Esophagus muscularis mucosa (tissue), 4 donors: ENCODE measurements at regions not wholly inside any gene's neighbourhood (a gene's known extent, or its start where the extent isn't known, plus 50 kb on each side); places are given as distances from the start of the nearest gene placed in this dataset.

Experiments
- DNase-seq: peaks from one replicate; pipeline ENCODE4 v3.0.0-alpha.2; 2017; ENCODE audit errors: extremely low spot score
- H3K27ac ChIP-seq, 4 donors: fragments of 200-600 bp; sonication (generic); replicated peaks in 1 of 4; 1 replicate in 3 of 4; 2 replicates in 1 of 4; pipeline ENCODE4 v1.5.1; 2016 to 2019; ENCODE audit warnings: mild to moderate bottlenecking in 1 of 4
- H3K27me3 ChIP-seq, 4 donors: fragments of 200-600 bp; sonication (generic); one replicate each; pipeline versions ENCODE4 v1.5.1 to v1.6.0; 2016 to 2019
- H3K36me3 ChIP-seq, 4 donors: fragments of 200-600 bp; sonication (generic); one replicate each; pipeline ENCODE4 v1.5.1; 2016 to 2019
- H3K4me1 ChIP-seq, 4 donors: fragments of 200-600 bp; sonication (generic); one replicate each; pipeline ENCODE4 v1.5.1; 2016 to 2019
- H3K4me3 ChIP-seq, 4 donors: fragments of 200-600 bp; sonication (generic); 1 replicate in 2 of 4; 2 replicates in 2 of 4; pipeline ENCODE4 v1.5.1; 2016 to 2019; ENCODE audit warnings: mild to moderate bottlenecking in 4 of 4, moderate library complexity in 1 of 4
- H3K9me3 ChIP-seq, 4 donors: fragments of 200-600 bp; sonication (generic); 1 replicate in 3 of 4; 2 replicates in 1 of 4; pipeline ENCODE4 v1.5.1; 2016 to 2019
- EP300 ChIP-seq: sonication (generic); formaldehyde crosslinking; IDR thresholded peaks from one replicate; pipeline ENCODE4 v1.6.1; 2017; ENCODE audit warnings: antibody characterized with exemption
- POLR2A ChIP-seq: fragments of 450-650 bp; IDR thresholded peaks from one replicate; pipeline ENCODE4 v1.6.1; 2017; ENCODE audit warnings: antibody characterized with exemption, moderate library complexity, mild to moderate bottlenecking, low read depth
- POLR2AphosphoS5 ChIP-seq, 2 donors: sonication (generic); formaldehyde crosslinking; IDR thresholded peaks; one replicate each; pipeline ENCODE4 v1.6.1; 2017; ENCODE audit warnings: antibody characterized with exemption in 2 of 2
- WGBS: methylation state at CpG from one replicate; pipeline ENCODE4 v1.1.5; 2018; 5-methylcytosine and 5-hydroxymethylcytosine counted together
- intact Hi-C: fragments of 100-400 bp; cut with DNase I; formaldehyde crosslinking; loops from one replicate; pipeline ENCODE4 v1.15.1; 2023
- TF ChIP-seq, protein P1 (sequence below), 3 experiments: fragments of 200-600 bp in 2 of 3; fragments of 450-650 bp in 1 of 3; sonication (generic) in 2 of 3; IDR thresholded peaks; one replicate each; pipeline ENCODE4 v1.5.1; 2017 to 2019; ENCODE audit warnings: antibody characterized with exemption in 3 of 3, mild to moderate bottlenecking in 2 of 3, moderate library complexity in 1 of 3

DNA sequence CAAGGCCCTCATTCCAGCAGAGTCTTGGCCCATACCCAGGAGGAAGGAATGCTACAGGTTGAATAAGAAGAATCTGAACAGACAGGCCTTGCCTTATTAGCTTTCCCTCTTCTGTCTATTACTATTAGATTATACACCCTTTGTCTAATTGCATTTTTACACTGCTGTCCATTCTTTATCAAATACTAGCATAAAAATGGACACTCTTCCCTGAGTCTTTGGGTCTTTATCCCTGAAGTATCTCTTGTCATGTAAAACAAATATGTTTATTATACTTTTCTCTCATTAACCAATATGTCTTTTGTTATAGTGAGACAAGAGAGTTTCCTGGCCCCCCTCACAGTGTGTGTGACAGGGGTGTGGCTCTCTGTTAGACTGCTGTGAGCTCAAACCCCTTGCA is 897.4 kb upstream of the SEL1L start:
- Histone ChIP-seq H3K36me3 (no peaks in the 10 kb centered on the region), H3K9me3 (peaks cover 0 to 9% (median 4%) of the 10 kb centered on the region in 4 donors), H3K4me1 (no peaks in the 10 kb centered on the region), H3K27ac (no peak overlapping the region), H3K4me3 (no peak overlapping the region), H3K27me3 (no peaks in the 10 kb centered on the region)
- TF ChIP-seq, protein P1, sequence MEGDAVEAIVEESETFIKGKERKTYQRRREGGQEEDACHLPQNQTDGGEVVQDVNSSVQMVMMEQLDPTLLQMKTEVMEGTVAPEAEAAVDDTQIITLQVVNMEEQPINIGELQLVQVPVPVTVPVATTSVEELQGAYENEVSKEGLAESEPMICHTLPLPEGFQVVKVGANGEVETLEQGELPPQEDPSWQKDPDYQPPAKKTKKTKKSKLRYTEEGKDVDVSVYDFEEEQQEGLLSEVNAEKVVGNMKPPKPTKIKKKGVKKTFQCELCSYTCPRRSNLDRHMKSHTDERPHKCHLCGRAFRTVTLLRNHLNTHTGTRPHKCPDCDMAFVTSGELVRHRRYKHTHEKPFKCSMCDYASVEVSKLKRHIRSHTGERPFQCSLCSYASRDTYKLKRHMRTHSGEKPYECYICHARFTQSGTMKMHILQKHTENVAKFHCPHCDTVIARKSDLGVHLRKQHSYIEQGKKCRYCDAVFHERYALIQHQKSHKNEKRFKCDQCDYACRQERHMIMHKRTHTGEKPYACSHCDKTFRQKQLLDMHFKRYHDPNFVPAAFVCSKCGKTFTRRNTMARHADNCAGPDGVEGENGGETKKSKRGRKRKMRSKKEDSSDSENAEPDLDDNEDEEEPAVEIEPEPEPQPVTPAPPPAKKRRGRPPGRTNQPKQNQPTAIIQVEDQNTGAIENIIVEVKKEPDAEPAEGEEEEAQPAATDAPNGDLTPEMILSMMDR (IDR thresholded peaks at IDR 0.05) = no peak
- no peak for TF ChIP-seq POLR2AphosphoS5 (IDR thresholded peaks at IDR 0.05)
- no peak for TF ChIP-seq POLR2A
- TF ChIP-seq EP300 = no peak
- DNase-seq = no peak
- intact Hi-C loops = no loop called here

DNA sequence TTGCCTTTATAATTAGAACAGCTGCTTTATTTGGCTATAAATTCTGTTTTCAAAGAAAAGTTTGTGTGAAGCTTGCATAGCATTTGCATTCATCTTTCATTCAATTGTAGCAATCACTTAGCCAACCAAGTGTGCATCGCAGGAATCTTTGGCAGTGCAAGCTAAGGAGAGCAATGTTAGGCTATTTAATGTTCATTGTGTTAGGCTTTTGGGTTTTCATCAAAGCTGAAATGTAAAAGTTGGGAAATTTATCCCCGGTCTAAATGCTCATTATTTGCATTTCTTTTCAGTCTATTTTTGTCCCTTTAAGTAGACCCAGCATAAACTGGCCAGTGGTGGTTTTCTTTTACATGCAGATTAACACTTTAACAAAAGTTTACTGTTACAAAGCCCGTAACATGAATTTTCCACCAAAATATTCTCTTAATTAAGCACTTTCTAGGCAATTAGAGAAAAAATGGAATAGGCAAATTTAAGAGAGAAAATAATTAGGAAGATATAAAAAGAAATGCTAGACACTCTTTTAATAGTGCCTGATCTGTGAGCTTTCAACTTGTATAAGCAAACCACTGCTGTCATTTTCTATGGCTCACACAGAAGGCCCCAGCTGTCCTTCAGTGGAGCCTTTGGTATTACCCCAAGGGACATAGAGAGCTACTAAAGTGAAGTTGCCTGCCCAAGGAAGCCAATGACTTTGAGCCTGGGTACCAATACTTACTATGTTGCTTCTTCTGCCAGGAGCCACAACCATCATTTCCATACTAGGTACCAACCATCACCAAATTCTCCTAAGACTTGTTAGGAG is 898.9 kb upstream of the SEL1L start:
- no peak for TF ChIP-seq POLR2A
- TF ChIP-seq, protein P1 (IDR thresholded peaks at IDR 0.05) = no peak
- TF ChIP-seq EP300 = no peak
- no peak for TF ChIP-seq POLR2AphosphoS5 (IDR thresholded peaks at IDR 0.05)
- intact Hi-C loops = no loop called here
- H3K9me3 ChIP-seq = peaks cover 0 to 9% (median 4%) of the 10 kb centered on the region in 4 donors
- 75% methylated on average over 3 of the region's 3 CpGs for WGBS
- H3K36me3 ChIP-seq = no peaks in the 10 kb centered on the region
- no peak for DNase-seq
- H3K27me3 ChIP-seq = no peaks in the 10 kb centered on the region
- no peak overlapping the region for H3K4me3 ChIP-seq
- H3K4me1 ChIP-seq = no peaks in the 10 kb centered on the region
- H3K27ac ChIP-seq = no peak overlapping the region

DNA sequence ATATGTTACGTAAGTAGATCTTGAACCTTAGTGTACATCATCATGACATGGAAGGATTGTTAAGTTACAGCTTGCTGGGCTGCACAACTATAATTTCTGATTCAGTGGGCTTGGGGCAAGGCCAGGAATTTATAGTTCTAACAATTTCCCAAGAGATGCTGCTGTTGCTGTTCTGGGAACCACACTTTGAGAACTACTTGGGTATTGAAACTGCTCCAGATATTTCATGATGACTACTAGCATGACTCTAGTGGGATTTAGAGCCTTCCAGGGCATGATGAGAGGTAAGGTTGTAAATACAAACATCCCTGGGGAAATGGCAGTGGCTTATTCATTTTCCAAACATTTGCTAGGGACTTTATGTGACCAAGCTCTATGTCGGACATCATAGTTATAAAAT is 904.8 kb upstream of the SEL1L start:
- no peaks in the 10 kb centered on the region for H3K4me1 ChIP-seq
- intact Hi-C loops = no loop called here
- no peak overlapping the region for H3K4me3 ChIP-seq
- no peaks in the 10 kb centered on the region for H3K36me3 ChIP-seq
- no peaks in the 10 kb centered on the region for H3K9me3 ChIP-seq
- TF ChIP-seq POLR2AphosphoS5 (IDR thresholded peaks at IDR 0.05) (no peak), POLR2A (no peak), EP300 (no peak)
- TF ChIP-seq, protein P1 (IDR thresholded peaks at IDR 0.05) = no peak
- DNase-seq = no peak
- 85% methylated on average over 2 of the region's 2 CpGs for WGBS
- H3K27me3 ChIP-seq = no peaks in the 10 kb centered on the region
- H3K27ac ChIP-seq = no peak overlapping the region

DNA sequence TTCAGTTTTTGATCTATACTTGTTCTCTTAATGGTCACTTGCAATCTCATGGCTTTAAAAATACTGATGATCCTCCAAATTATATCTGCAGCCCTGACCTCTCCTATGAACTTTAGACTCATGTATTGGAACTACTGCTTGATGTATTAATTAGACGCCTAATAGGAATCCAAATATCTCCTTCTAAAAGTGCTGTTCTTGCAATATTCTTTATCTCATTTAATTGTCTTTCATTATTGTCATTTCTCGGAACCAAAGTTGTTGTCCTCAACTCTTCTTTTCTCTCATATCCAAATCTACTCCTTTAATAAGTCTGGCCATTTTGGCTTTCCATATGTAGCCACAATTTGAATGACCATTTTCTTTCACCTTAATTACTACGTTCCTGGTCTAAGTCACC is 907.6 kb upstream of the SEL1L start:
- Histone ChIP-seq H3K9me3 (no peaks in the 10 kb centered on the region), H3K27ac (no peak overlapping the region), H3K4me3 (no peak overlapping the region), H3K4me1 (no peaks in the 10 kb centered on the region), H3K36me3 (no peaks in the 10 kb centered on the region), H3K27me3 (no peaks in the 10 kb centered on the region)
- no peak for TF ChIP-seq POLR2A
- TF ChIP-seq, protein P1 (IDR thresholded peaks at IDR 0.05) = no peak
- no peak for TF ChIP-seq EP300
- no peak for TF ChIP-seq POLR2AphosphoS5 (IDR thresholded peaks at IDR 0.05)
- no peak for DNase-seq
- intact Hi-C loops = no loop called here
- 87% methylated on average over 3 of the region's 3 CpGs for WGBS
